ENCODE measurements at regions not wholly inside any gene's neighbourhood (a gene's known extent, or its start where the extent isn't known, plus 50 kb on each side); places are given as distances from the start of the nearest gene placed in this dataset.
"Not testable (repeated sequence)": the region's sequence is repeated elsewhere in the genome, so short reads cannot be mapped to it uniquely, and the experiment has no call there.

DNA sequence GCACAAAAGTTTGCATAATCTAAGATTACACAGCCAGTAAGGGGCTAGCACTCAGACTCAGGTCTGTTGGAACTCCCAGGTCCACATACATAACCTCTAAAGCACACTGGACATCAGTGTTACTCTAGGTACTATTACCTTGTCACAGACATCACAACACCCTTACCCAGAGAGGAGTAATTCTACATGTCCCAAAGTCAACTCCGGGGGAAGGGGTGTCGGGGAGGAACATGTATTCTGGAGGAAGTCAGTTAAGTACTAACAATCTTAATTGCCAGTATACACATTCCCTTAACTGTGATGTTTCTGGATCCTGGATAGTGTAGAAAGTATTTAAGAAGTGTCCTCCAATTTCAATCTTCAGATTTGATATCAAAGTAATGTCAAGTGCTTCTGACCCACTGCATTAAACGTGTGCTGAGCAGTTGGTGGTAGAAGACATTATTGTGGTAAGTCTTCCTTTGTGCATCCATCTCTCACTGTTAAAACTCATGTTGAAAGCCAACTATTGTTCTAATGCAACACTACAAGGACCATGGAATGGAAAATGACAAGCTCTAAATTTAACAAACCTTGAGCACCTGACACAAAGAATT is 155.4 kb downstream of the CRPPA start:
- ChIA-PET POLR2A (ENCODE audit: partially characterized antibody) (no interaction called here), CTCF (ENCODE audit: partially characterized antibody) (no interaction called here)

DNA sequence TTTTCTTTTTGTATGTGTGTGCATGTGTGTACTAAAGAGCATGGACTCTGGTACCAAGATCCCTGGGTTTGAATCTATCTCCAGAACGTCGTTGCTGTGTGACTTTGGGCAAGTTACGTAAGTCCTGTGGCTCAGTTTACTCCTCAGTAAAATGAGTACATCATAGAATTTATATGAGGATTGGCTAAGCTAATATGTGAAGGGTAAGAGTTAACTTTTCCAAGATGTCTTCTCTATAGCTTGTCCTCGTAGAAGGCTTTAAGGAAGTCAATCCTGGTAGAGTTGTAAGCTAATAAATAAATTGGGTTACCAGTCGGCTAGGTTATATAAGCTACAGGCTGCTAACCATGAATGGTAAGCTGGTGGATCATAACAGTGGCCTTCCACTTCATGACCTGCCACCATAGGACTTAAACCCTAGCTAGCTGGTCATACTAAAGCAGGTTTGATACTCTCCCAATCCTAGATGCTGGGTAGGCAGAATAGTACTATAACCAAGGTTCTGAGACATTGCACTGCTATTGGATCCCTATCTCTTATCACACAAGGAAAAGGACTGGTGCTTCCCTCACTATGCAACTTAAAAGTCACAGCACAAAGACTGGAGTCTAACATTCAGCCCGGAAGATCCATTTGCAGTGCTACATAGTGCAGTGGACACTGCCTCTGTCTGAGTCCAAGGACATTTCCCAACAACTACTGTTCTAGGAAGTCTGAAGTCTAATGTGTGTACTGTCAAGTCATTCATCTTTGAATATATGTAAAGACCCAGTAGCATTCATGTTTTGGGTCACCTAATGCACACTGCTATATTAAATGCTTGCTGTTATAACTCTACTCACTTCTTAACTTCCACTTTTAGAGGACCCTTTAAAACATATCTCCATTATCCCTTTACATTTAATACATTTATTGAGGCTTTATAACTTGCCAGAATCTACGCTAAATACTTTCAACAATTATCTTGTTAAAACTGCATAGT is 156.2 kb downstream of the CRPPA start:
- H3K27me3 ChIP-seq (ENCODE audit: insufficient read depth, low read length), result no peaks in the 10 kb centered on the region
- Mint-ChIP-seq H3K36me3 (no peaks in the 10 kb centered on the region), H3K9me3 (peaks cover 0 to 3% (median 0%) of the 10 kb centered on the region in 8 donors), H3K27me3 (no peaks in the 10 kb centered on the region), H3K4me1 (peaks cover 0 to 5% (median 2%) of the 10 kb centered on the region in 4 donors), H3K27ac (no peak overlapping the region), H3K4me3 (no peak overlapping the region)
- no peak overlapping the region for H3K27ac ChIP-seq (ENCODE audit: low read depth, low read length)
- intact Hi-C loops (cut with micrococcal nuclease), result no loop called here
- no peak overlapping the region for H3K4me3 ChIP-seq (ENCODE audit: low read length in 2 of 2)
- ChIA-PET POLR2A (ENCODE audit: partially characterized antibody) (no interaction called here), CTCF (ENCODE audit: partially characterized antibody) (no interaction called here)
- no peak for DNase-seq
- no peaks in the 10 kb centered on the region for H3K36me3 ChIP-seq (ENCODE audit: insufficient read depth, low read length)
- no peaks in the 10 kb centered on the region for H3K4me1 ChIP-seq (ENCODE audit: insufficient read depth, low read length)
- H3K9me3 ChIP-seq (ENCODE audit: control insufficient read depth in 1 of 2, low read length in 2 of 2), result no peaks in the 10 kb centered on the region

More for the DNA sequence above, 155.4 kb downstream of the CRPPA start:
- Mint-ChIP-seq H3K27me3 (no peaks in the 10 kb centered on the region), H3K27ac (no peak overlapping the region), H3K36me3 (no peaks in the 10 kb centered on the region), H3K9me3 (peaks cover 0 to 3% (median 0%) of the 10 kb centered on the region in 8 donors), H3K4me1 (peaks cover 0 to 5% (median 0%) of the 10 kb centered on the region in 4 donors), H3K4me3 (no peak overlapping the region)
- no peaks in the 10 kb centered on the region for H3K27me3 ChIP-seq (ENCODE audit: insufficient read depth, low read length)
- DNase-seq, result no peak
- intact Hi-C loops (cut with micrococcal nuclease), result no loop called here
- H3K4me1 ChIP-seq (ENCODE audit: insufficient read depth, low read length), result no peaks in the 10 kb centered on the region
- H3K27ac ChIP-seq (ENCODE audit: low read depth, low read length), result no peak overlapping the region
- no peaks in the 10 kb centered on the region for H3K9me3 ChIP-seq (ENCODE audit: control insufficient read depth in 1 of 2, low read length in 2 of 2)
- H3K4me3 ChIP-seq (ENCODE audit: low read length in 2 of 2), result no peak overlapping the region
- H3K36me3 ChIP-seq (ENCODE audit: insufficient read depth, low read length), result no peaks in the 10 kb centered on the region

GRCh38 chr7:16264036-16264819 is 157.1 kb downstream of the CRPPA start:
- Histone ChIP-seq H3K36me3 (ENCODE audit: insufficient read depth, low read length) (no peaks in the 10 kb centered on the region), H3K27ac (ENCODE audit: low read depth, low read length) (no peak overlapping the region), H3K4me1 (ENCODE audit: insufficient read depth, low read length) (no peaks in the 10 kb centered on the region), H3K4me3 (ENCODE audit: low read length in 2 of 2) (no peak overlapping the region), H3K27me3 (ENCODE audit: insufficient read depth, low read length) (no peaks in the 10 kb centered on the region), H3K9me3 (ENCODE audit: control insufficient read depth in 1 of 2, low read length in 2 of 2) (no peaks in the 10 kb centered on the region)
- ChIA-PET POLR2A (ENCODE audit: partially characterized antibody) (no interaction called here), CTCF (ENCODE audit: partially characterized antibody) (interaction anchor here (0.7 kb wide), 1 partner anchor 30 kb away, joined by 3 read pairs; no protein-coding TSS in a partner anchor)
- H3K4me1 Mint-ChIP-seq, result peaks cover 0 to 5% (median 2%) of the 10 kb centered on the region in 4 donors
- DNase-seq, result no peak
- no peak overlapping the region for H3K4me3 Mint-ChIP-seq
- no peaks in the 10 kb centered on the region for H3K27me3 Mint-ChIP-seq
- no peaks in the 10 kb centered on the region for H3K36me3 Mint-ChIP-seq
- intact Hi-C loops (cut with micrococcal nuclease), result no loop called here
- peaks cover 0 to 3% (median 0%) of the 10 kb centered on the region in 8 donors for H3K9me3 Mint-ChIP-seq
- H3K27ac Mint-ChIP-seq, result no peak overlapping the region

DNA sequence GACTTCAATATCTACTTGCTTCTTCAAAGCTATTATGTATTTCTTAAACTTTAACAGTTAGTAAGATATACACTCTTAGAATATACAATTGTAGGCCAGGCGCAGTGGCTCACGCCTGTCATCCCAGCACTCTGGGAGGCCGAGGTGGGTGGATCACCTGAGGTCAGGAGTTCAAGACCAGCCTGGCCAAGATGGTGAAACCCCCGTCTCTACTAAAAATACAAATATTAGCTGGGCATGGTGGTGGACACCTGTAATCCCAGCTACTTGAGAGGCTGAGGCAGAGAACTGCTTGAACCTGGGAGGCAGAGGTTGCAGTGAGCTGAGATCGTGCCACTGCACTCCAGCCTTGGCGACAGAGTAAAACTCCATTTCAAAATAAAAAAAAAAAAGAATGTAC is 158.0 kb downstream of the CRPPA start:
- H3K27ac Mint-ChIP-seq; H3K27ac ChIP-seq (ENCODE audit: low read depth, low read length); H3K9me3 Mint-ChIP-seq: not testable (repeated sequence)

DNA sequence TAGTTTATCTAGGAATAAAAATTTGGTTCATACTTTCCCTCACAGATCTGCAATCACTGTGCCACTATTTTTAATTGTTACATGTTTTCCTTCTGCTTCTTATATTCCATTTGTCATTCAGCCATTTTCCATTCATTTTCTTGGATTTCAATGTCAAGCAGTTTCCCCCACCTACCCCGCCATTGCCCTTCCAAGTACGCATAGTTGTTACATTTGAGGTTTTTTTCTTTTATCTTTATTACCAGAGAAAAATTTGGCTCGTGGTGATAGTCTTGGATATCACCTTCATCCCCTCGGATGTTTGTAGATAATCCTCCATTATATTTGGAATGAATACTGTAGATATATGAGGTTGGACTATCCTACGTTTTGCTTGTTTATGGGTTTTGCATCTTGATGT is 159.7 kb downstream of the CRPPA start:
- Histone ChIP-seq H3K4me3 (ENCODE audit: low read length in 2 of 2) (no peak overlapping the region), H3K9me3 (ENCODE audit: control insufficient read depth in 1 of 2, low read length in 2 of 2) (no peaks in the 10 kb centered on the region), H3K4me1 (ENCODE audit: insufficient read depth, low read length) (no peaks in the 10 kb centered on the region), H3K27ac (ENCODE audit: low read depth, low read length) (no peak overlapping the region), H3K27me3 (ENCODE audit: insufficient read depth, low read length) (no peaks in the 10 kb centered on the region), H3K36me3 (ENCODE audit: insufficient read depth, low read length) (no peaks in the 10 kb centered on the region)
- Mint-ChIP-seq H3K27me3 (no peaks in the 10 kb centered on the region), H3K36me3 (no peaks in the 10 kb centered on the region), H3K9me3 (peaks cover 0 to 3% (median 0%) of the 10 kb centered on the region in 8 donors), H3K4me3 (no peak overlapping the region), H3K27ac (no peak overlapping the region), H3K4me1 (peaks cover 0 to 2% (median under 1%) of the 10 kb centered on the region in 4 donors)
- ChIA-PET CTCF (ENCODE audit: partially characterized antibody) (no interaction called here), POLR2A (ENCODE audit: partially characterized antibody) (no interaction called here)
- DNase-seq, result no peak
- intact Hi-C loops (cut with micrococcal nuclease), result no loop called here

More for the DNA sequence above, 158.0 kb downstream of the CRPPA start:
- H3K27me3 ChIP-seq (ENCODE audit: insufficient read depth, low read length); POLR2A ChIA-PET (ENCODE audit: partially characterized antibody); DNase-seq; H3K4me3 ChIP-seq (ENCODE audit: low read length in 2 of 2); H3K36me3 Mint-ChIP-seq; H3K27me3 Mint-ChIP-seq; H3K4me1 ChIP-seq (ENCODE audit: insufficient read depth, low read length); H3K36me3 ChIP-seq (ENCODE audit: insufficient read depth, low read length); H3K9me3 ChIP-seq (ENCODE audit: control insufficient read depth in 1 of 2, low read length in 2 of 2); H3K4me1 Mint-ChIP-seq; H3K4me3 Mint-ChIP-seq; intact Hi-C loops (cut with micrococcal nuclease): not testable (repeated sequence)
- CTCF ChIA-PET (ENCODE audit: partially characterized antibody), result interaction anchor here (0.7 kb wide), 1 partner anchor 30 kb away, joined by 3 read pairs; no protein-coding TSS in a partner anchor

DNA sequence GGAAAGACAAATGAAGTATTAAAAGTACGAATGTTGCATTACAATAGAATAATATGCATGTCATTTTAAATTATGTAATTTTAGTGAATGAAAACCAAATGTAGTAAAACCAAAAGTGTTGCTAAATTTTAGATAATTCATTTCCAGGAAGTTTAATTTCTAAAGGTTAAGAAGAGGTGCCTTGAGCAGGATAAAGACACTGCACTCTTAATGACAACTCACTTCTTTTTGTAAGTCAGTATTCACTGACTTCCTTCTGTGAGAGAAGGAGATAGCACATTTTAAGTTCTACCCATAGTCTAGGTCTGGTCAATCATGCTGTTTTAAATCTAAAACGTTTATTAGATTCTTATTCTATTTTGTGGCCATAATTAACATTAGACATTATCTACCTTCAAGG is 160.2 kb downstream of the CRPPA start:
- POLR2A ChIA-PET (ENCODE audit: partially characterized antibody), result no interaction called here
- H3K4me3 Mint-ChIP-seq, result no peak overlapping the region
- H3K4me1 Mint-ChIP-seq, result peaks cover 0 to 2% (median under 1%) of the 10 kb centered on the region in 4 donors
- no peaks in the 10 kb centered on the region for H3K36me3 Mint-ChIP-seq
- intact Hi-C loops (cut with micrococcal nuclease), result no loop called here
- H3K27me3 ChIP-seq (ENCODE audit: insufficient read depth, low read length), result no peaks in the 10 kb centered on the region
- no peaks in the 10 kb centered on the region for H3K27me3 Mint-ChIP-seq
- CTCF ChIA-PET (ENCODE audit: partially characterized antibody), result no interaction called here
- H3K36me3 ChIP-seq (ENCODE audit: insufficient read depth, low read length), result no peaks in the 10 kb centered on the region
- no peak overlapping the region for H3K4me3 ChIP-seq (ENCODE audit: low read length in 2 of 2)
- no peak overlapping the region for H3K27ac Mint-ChIP-seq
- H3K4me1 ChIP-seq (ENCODE audit: insufficient read depth, low read length), result no peaks in the 10 kb centered on the region
- DNase-seq, result no peak
- H3K9me3 ChIP-seq (ENCODE audit: control insufficient read depth in 1 of 2, low read length in 2 of 2), result no peaks in the 10 kb centered on the region
- no peak overlapping the region for H3K27ac ChIP-seq (ENCODE audit: low read depth, low read length)
- peaks cover 0 to 3% (median 0%) of the 10 kb centered on the region in 8 donors for H3K9me3 Mint-ChIP-seq

- Mint-ChIP-seq H3K4me3 (no peak overlapping the region), H3K9me3 (peaks cover 0 to 7% (median 3%) of the 10 kb centered on the region in 8 donors), H3K27ac (no peak overlapping the region), H3K27me3 (no peaks in the 10 kb centered on the region), H3K36me3 (no peaks in the 10 kb centered on the region), H3K4me1 (peaks cover 0 to 2% (median under 1%) of the 10 kb centered on the region in 4 donors)
- POLR2A ChIA-PET (ENCODE audit: partially characterized antibody), result no interaction called here
- Histone ChIP-seq H3K27ac (ENCODE audit: low read depth, low read length) (no peak overlapping the region), H3K4me3 (ENCODE audit: low read length in 2 of 2) (no peak overlapping the region), H3K9me3 (ENCODE audit: control insufficient read depth in 1 of 2, low read length in 2 of 2) (no peaks in the 10 kb centered on the region), H3K36me3 (ENCODE audit: insufficient read depth, low read length) (no peaks in the 10 kb centered on the region), H3K27me3 (ENCODE audit: insufficient read depth, low read length) (no peaks in the 10 kb centered on the region), H3K4me1 (ENCODE audit: insufficient read depth, low read length) (no peaks in the 10 kb centered on the region)
- intact Hi-C loops (cut with micrococcal nuclease), result no loop called here
- no peak for DNase-seq
- CTCF ChIA-PET (ENCODE audit: partially characterized antibody), result no interaction called here
Observed at GRCh38 chr7:16260236-16260728, 161.1 kb downstream of the CRPPA start.

Measured in CD4-positive, alpha-beta memory T cell (primary cell).